ENCODE measurements at regions not wholly inside any gene's neighbourhood (a gene's known extent, or its start where the extent isn't known, plus 50 kb on each side); places are given as distances from the start of the nearest gene placed in this dataset.

GRCh38 chr4:71932941-71933340 is 98.9 kb upstream of the NPFFR2 start:
- TF ChIP-seq, protein P1, sequence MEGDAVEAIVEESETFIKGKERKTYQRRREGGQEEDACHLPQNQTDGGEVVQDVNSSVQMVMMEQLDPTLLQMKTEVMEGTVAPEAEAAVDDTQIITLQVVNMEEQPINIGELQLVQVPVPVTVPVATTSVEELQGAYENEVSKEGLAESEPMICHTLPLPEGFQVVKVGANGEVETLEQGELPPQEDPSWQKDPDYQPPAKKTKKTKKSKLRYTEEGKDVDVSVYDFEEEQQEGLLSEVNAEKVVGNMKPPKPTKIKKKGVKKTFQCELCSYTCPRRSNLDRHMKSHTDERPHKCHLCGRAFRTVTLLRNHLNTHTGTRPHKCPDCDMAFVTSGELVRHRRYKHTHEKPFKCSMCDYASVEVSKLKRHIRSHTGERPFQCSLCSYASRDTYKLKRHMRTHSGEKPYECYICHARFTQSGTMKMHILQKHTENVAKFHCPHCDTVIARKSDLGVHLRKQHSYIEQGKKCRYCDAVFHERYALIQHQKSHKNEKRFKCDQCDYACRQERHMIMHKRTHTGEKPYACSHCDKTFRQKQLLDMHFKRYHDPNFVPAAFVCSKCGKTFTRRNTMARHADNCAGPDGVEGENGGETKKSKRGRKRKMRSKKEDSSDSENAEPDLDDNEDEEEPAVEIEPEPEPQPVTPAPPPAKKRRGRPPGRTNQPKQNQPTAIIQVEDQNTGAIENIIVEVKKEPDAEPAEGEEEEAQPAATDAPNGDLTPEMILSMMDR (IDR thresholded peaks at IDR 0.05; ENCODE audit: low read length), result no peak
- TF ChIP-seq EZH2 (optimal IDR thresholded peaks at IDR 0.05; ENCODE audit: low read depth, low read length), result no peak
